ENCODE measurements at regions not wholly inside any gene's neighbourhood (a gene's known extent, or its start where the extent isn't known, plus 50 kb on each side); places are given as distances from the start of the nearest gene placed in this dataset.
"Not testable (repeated sequence)": the region's sequence is repeated elsewhere in the genome, so short reads cannot be mapped to it uniquely, and the experiment has no call there.

GRCh38 chr10:5289228-5289627, 75.5 kb upstream of the UCN3 start:
- not testable (repeated sequence) for H3K18ac ChIP-seq (ENCODE audit: low read length); H3K4me3 ChIP-seq (ENCODE audit: low read length); H2BK120ac ChIP-seq (ENCODE audit: low read depth, low read length); H3K27ac ChIP-seq (ENCODE audit: low read depth, low read length); H4K5ac ChIP-seq (ENCODE audit: low read length); H3K79me2 ChIP-seq (ENCODE audit: control insufficient read depth, insufficient read depth, low read length); H3K9ac ChIP-seq (ENCODE audit: low read length); H4K8ac ChIP-seq (ENCODE audit: low read depth, low read length); H3K56ac ChIP-seq (ENCODE audit: low read length); H3K27me3 ChIP-seq (ENCODE audit: insufficient read depth, low read length, poor library complexity); H3K36me3 ChIP-seq (ENCODE audit: control insufficient read depth, insufficient read depth, low read length); DNase-seq; H2BK15ac ChIP-seq (replicated peaks; ENCODE audit: low read depth); H3K4me1 ChIP-seq (ENCODE audit: control insufficient read depth, low read depth, low read length); H3K4ac ChIP-seq (ENCODE audit: low read depth, low read length); H2BK5ac ChIP-seq (ENCODE audit: low read length); H3K23ac ChIP-seq (ENCODE audit: low read length); H3K79me1 ChIP-seq (ENCODE audit: low read length); H3K4me2 ChIP-seq (ENCODE audit: low read length); H2AK5ac ChIP-seq (ENCODE audit: low read length)
- no CpG with 5 or more reads among the region's 1 CpG for WGBS (ENCODE audit: extremely low coverage, insufficient coverage, low lambda C conversion rate)

DNA sequence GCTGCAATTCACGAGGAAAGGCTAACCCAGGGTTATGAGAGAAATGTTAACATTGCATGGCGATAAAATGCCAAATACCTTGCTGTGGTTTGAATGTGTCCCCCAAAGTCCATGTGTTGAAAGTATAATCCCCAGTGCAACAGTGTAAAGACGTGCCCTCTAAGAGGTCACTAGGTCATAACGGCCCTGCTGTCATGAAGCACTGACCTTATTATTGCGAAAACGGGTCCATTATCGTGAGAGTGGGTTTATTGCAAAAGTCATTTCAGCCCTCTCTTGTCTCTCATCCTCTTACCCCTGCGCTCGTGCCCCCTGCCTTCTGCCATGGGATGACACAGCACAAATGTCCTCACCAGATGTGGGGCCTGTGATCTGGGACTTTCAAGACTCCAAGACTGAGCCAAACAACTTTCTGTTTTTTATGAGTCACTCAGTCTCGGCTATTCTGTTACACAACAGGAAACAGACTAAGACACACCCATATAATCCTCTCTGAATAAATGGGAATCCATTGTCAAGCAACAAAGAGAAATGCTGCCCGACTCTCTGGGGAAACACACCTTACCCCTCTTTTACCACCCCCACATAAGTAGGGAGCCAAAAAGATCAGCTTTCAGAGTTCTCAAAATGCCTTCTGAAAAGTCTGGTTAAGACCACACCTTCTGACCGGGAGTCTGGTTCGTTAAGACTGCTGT, 73.1 kb upstream of the UCN3 start:
- H4K8ac ChIP-seq (ENCODE audit: low read depth, low read length) = no peak overlapping the region
- H3K79me1 ChIP-seq (ENCODE audit: low read length) = no peaks in the 10 kb centered on the region
- H2BK120ac ChIP-seq (ENCODE audit: low read depth, low read length) = no peak overlapping the region
- DNase-seq = peak; percentile 28
- no peak overlapping the region for H2BK5ac ChIP-seq (ENCODE audit: low read length)
- no peaks in the 10 kb centered on the region for H3K4me1 ChIP-seq (ENCODE audit: control insufficient read depth, low read depth, low read length)
- H3K23ac ChIP-seq (ENCODE audit: low read length) = no peak overlapping the region
- H3K4me2 ChIP-seq (ENCODE audit: low read length) = no peak overlapping the region
- H3K4ac ChIP-seq (ENCODE audit: low read depth, low read length) = no peak overlapping the region
- H3K9ac ChIP-seq (ENCODE audit: low read length) = no peak overlapping the region
- no peak overlapping the region for H2AK5ac ChIP-seq (ENCODE audit: low read length)
- no peak overlapping the region for H3K56ac ChIP-seq (ENCODE audit: low read length)
- no peaks in the 10 kb centered on the region for H3K79me2 ChIP-seq (ENCODE audit: control insufficient read depth, insufficient read depth, low read length)
- H4K5ac ChIP-seq (ENCODE audit: low read length) = no peak overlapping the region
- H3K18ac ChIP-seq (ENCODE audit: low read length) = peak overlapping the region; percentile 41
- no CpG with 5 or more reads among the region's 13 CpGs for WGBS (ENCODE audit: extremely low coverage, insufficient coverage, low lambda C conversion rate)
- H3K36me3 ChIP-seq (ENCODE audit: control insufficient read depth, insufficient read depth, low read length) = no peaks in the 10 kb centered on the region
- H2BK15ac ChIP-seq (replicated peaks; ENCODE audit: low read depth) = no peak overlapping the region
- no peak overlapping the region for H3K4me3 ChIP-seq (ENCODE audit: low read length)
- H3K27me3 ChIP-seq (ENCODE audit: insufficient read depth, low read length, poor library complexity) = no peaks in the 10 kb centered on the region
- no peak overlapping the region for H3K27ac ChIP-seq (ENCODE audit: low read depth, low read length)

DNA sequence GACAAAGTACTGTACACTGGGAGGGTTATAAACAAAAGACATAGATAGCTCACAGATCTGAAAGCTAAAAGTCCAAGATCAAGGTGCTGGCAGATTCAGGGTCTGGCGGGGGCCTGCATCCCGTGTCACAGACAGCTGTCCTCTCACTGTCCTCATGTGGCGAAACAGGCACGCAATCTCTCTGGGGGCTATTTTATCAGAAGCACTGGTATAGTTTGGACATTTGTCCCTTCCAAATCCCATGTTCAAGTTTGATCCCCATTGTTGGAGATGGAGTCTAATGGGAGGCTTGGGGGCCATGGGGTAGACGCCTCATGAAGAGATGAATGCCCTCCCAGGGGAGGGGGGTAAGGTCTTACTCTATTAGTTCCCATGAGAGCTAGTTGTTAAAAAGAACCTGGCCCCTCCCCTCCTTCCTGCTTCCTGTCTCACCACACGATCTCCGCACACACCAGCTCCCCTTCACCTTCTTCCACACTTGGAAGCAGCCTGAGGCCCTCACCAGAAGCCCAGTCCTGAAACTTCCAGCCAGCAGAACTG, 72.5 kb upstream of the UCN3 start:
- no peak overlapping the region for H3K27ac ChIP-seq (ENCODE audit: low read depth, low read length)

GRCh38 chr10:5292970-5293369, 71.8 kb upstream of the UCN3 start:
- not testable (repeated sequence) for H3K18ac ChIP-seq (ENCODE audit: low read length); H3K4me1 ChIP-seq (ENCODE audit: control insufficient read depth, low read depth, low read length); H2BK5ac ChIP-seq (ENCODE audit: low read length); H3K79me1 ChIP-seq (ENCODE audit: low read length); H3K56ac ChIP-seq (ENCODE audit: low read length); H3K4me2 ChIP-seq (ENCODE audit: low read length); H3K9ac ChIP-seq (ENCODE audit: low read length); H3K36me3 ChIP-seq (ENCODE audit: control insufficient read depth, insufficient read depth, low read length); H2BK120ac ChIP-seq (ENCODE audit: low read depth, low read length); H3K27ac ChIP-seq (ENCODE audit: low read depth, low read length); H3K27me3 ChIP-seq (ENCODE audit: insufficient read depth, low read length, poor library complexity); DNase-seq; H3K4ac ChIP-seq (ENCODE audit: low read depth, low read length); H2BK15ac ChIP-seq (replicated peaks; ENCODE audit: low read depth); H2AK5ac ChIP-seq (ENCODE audit: low read length); H3K79me2 ChIP-seq (ENCODE audit: control insufficient read depth, insufficient read depth, low read length); H3K4me3 ChIP-seq (ENCODE audit: low read length); H3K23ac ChIP-seq (ENCODE audit: low read length); H4K5ac ChIP-seq (ENCODE audit: low read length); H4K8ac ChIP-seq (ENCODE audit: low read depth, low read length)
- no CpG with 5 or more reads among the region's 2 CpGs for WGBS (ENCODE audit: extremely low coverage, insufficient coverage, low lambda C conversion rate)

More for the DNA sequence above, 72.5 kb upstream of the UCN3 start:
- Histone ChIP-seq H3K9ac (ENCODE audit: low read length) (no peak overlapping the region), H3K4me3 (ENCODE audit: low read length) (no peak overlapping the region), H2BK5ac (ENCODE audit: low read length) (no peak overlapping the region), H3K18ac (ENCODE audit: low read length) (peak overlapping the region; percentile 41), H3K4me1 (ENCODE audit: control insufficient read depth, low read depth, low read length) (no peaks in the 10 kb centered on the region), H2BK120ac (ENCODE audit: low read depth, low read length) (no peak overlapping the region), H4K5ac (ENCODE audit: low read length) (no peak overlapping the region), H2BK15ac (replicated peaks; ENCODE audit: low read depth) (no peak overlapping the region), H3K4me2 (ENCODE audit: low read length) (no peak overlapping the region), H3K79me2 (ENCODE audit: control insufficient read depth, insufficient read depth, low read length) (no peaks in the 10 kb centered on the region), H3K4ac (ENCODE audit: low read depth, low read length) (no peak overlapping the region), H2AK5ac (ENCODE audit: low read length) (no peak overlapping the region), H3K27me3 (ENCODE audit: insufficient read depth, low read length, poor library complexity) (no peaks in the 10 kb centered on the region), H4K8ac (ENCODE audit: low read depth, low read length) (no peak overlapping the region), H3K36me3 (ENCODE audit: control insufficient read depth, insufficient read depth, low read length) (no peaks in the 10 kb centered on the region), H3K56ac (ENCODE audit: low read length) (no peak overlapping the region), H3K79me1 (ENCODE audit: low read length) (no peaks in the 10 kb centered on the region), H3K23ac (ENCODE audit: low read length) (no peak overlapping the region)
- DNase-seq = no peak
- WGBS (ENCODE audit: extremely low coverage, insufficient coverage, low lambda C conversion rate) = no CpG with 5 or more reads among the region's 7 CpGs

DNA sequence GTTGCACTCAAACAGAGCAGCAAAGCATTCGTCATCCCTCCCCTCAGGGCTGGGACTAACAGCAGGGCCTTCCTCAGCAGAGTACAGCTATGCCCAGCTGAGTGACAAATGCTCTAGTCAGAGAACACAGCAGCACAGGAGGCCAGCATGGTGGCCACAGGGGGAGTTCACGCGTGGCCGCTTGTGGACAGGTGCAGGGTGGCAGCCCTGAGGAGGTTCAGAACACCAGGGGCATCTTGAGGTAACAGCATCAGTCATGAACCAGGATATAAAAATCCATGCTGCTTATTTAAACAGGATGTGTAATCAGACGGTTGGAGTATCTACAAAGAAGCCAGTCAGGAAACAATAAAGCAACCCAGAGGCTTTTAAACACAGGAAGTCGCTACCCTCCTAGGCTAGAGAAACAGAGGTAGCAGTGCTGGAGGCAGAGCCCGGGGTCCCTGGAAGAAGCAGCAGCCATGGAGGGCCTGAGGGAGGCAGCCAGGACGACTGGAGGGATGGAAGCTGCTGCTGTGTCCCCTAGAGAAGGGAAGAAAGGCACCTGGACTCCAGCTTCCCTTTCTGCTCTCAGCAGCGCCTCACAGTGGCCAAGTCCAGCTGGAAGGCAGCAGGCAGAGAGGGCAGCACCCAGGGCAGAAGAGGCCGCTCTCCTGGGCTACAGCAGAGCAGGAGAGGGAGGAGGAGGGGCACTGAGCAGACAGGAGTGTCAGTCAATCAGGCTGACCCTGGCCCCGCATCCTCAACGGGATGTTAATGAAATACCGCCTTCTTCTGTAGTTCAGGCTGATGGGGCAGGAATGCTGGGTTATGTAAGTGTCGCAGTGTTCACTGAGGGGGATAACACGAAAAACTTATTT, 70.8 kb upstream of the UCN3 start:
- H3K27me3 ChIP-seq (ENCODE audit: insufficient read depth, low read length, poor library complexity) = no peaks in the 10 kb centered on the region
- no peak overlapping the region for H2AK5ac ChIP-seq (ENCODE audit: low read length)
- H3K23ac ChIP-seq (ENCODE audit: low read length) = no peak overlapping the region
- H3K4me2 ChIP-seq (ENCODE audit: low read length) = no peak overlapping the region
- H3K56ac ChIP-seq (ENCODE audit: low read length) = no peak overlapping the region
- no peak overlapping the region for H3K27ac ChIP-seq (ENCODE audit: low read depth, low read length)
- no CpG with 5 or more reads among the region's 15 CpGs for WGBS (ENCODE audit: extremely low coverage, insufficient coverage, low lambda C conversion rate)
- no peak overlapping the region for H3K4ac ChIP-seq (ENCODE audit: low read depth, low read length)
- H3K79me2 ChIP-seq (ENCODE audit: control insufficient read depth, insufficient read depth, low read length) = no peaks in the 10 kb centered on the region
- peak; percentile 97 for DNase-seq
- no peaks in the 10 kb centered on the region for H3K4me1 ChIP-seq (ENCODE audit: control insufficient read depth, low read depth, low read length)
- H2BK15ac ChIP-seq (replicated peaks; ENCODE audit: low read depth) = no peak overlapping the region
- H3K79me1 ChIP-seq (ENCODE audit: low read length) = no peaks in the 10 kb centered on the region
- no peak overlapping the region for H4K5ac ChIP-seq (ENCODE audit: low read length)
- H3K36me3 ChIP-seq (ENCODE audit: control insufficient read depth, insufficient read depth, low read length) = no peaks in the 10 kb centered on the region
- H2BK5ac ChIP-seq (ENCODE audit: low read length) = no peak overlapping the region
- H2BK120ac ChIP-seq (ENCODE audit: low read depth, low read length) = no peak overlapping the region
- H3K4me3 ChIP-seq (ENCODE audit: low read length) = no peak overlapping the region
- no peak overlapping the region for H3K9ac ChIP-seq (ENCODE audit: low read length)
- H4K8ac ChIP-seq (ENCODE audit: low read depth, low read length) = no peak overlapping the region
- H3K18ac ChIP-seq (ENCODE audit: low read length) = no peak overlapping the region
